Activated T-cell treated with anti-CD3 and anti-CD28 coated beads, Interleukin-2, amount 50 U/mL, for 72 hours (primary cell): ENCODE measurements at regions not wholly inside any gene's neighbourhood (a gene's known extent, or its start where the extent isn't known, plus 50 kb on each side); places are given as distances from the start of the nearest gene placed in this dataset.
"Not testable (repeated sequence)": the region's sequence is repeated elsewhere in the genome, so short reads cannot be mapped to it uniquely, and the experiment has no call there.

Experiments
- ATAC-seq, 2 donors: fragments of 150-1000 bp; cut with Tn5 transposase; replicated peaks in 1 of 2; 2 replicates each; pipeline ENCODE4 v1.10.0; 2021; ENCODE audit warnings: moderate library complexity in 2 of 2, mild to moderate bottlenecking in 1 of 2
- DNase-seq, 2 donors: peaks; one replicate each; pipeline ENCODE4 v3.0.0; 2021 to 2022; ENCODE audit warnings: mixed read lengths in 1 of 2
- H3K27ac Mint-ChIP-seq: one replicate; pipeline ENCODE4 v1.8.0; 2022; ENCODE audit warnings: mild to moderate bottlenecking, moderate library complexity, mixed read lengths
- H3K27me3 Mint-ChIP-seq: one replicate; pipeline ENCODE4 v1.8.0; 2022; ENCODE audit warnings: low read depth, mixed read lengths
- H3K36me3 Mint-ChIP-seq, 2 donors: one replicate each; pipeline ENCODE4 v1.8.0; 2022; ENCODE audit warnings: mixed read lengths in 2 of 2, mild to moderate bottlenecking in 1 of 2; ENCODE audit not compliant: insufficient read depth in 2 of 2
- H3K4me1 Mint-ChIP-seq: one replicate; pipeline ENCODE4 v1.8.0; 2022; ENCODE audit warnings: low read depth, mixed read lengths
- H3K4me3 Mint-ChIP-seq, 2 donors: one replicate each; pipeline ENCODE4 v1.8.0; 2022; ENCODE audit warnings: mild to moderate bottlenecking in 2 of 2, mixed read lengths in 2 of 2, moderate library complexity in 2 of 2
- H3K9me3 Mint-ChIP-seq, 2 donors: one replicate each; pipeline ENCODE4 v1.8.0; 2022; ENCODE audit warnings: mixed read lengths in 2 of 2

GRCh38 chr6:76831299-76831698 is 632.0 kb downstream of the HTR1B start:
- no peaks in the 10 kb centered on the region for H3K27me3 Mint-ChIP-seq
- H3K9me3 Mint-ChIP-seq = peaks cover 2 to 4% of the 10 kb centered on the region in 2 donors
- DNase-seq = no peak
- H3K36me3 Mint-ChIP-seq = no peaks in the 10 kb centered on the region
- no peaks in the 10 kb centered on the region for H3K4me1 Mint-ChIP-seq
- H3K27ac Mint-ChIP-seq = no peak overlapping the region
- no peak overlapping the region for H3K4me3 Mint-ChIP-seq
- no peak for ATAC-seq

- H3K4me1 Mint-ChIP-seq, ATAC-seq, DNase-seq, H3K27ac Mint-ChIP-seq, H3K4me3 Mint-ChIP-seq, H3K36me3 Mint-ChIP-seq, H3K27me3 Mint-ChIP-seq: not testable (repeated sequence)
- H3K9me3 Mint-ChIP-seq = peaks cover 15 to 21% of the 10 kb centered on the region in 2 donors
Observed at GRCh38 chr6:76823578-76823977, 639.7 kb downstream of the HTR1B start.

GRCh38 chr6:76818451-76818850 is 644.8 kb downstream of the HTR1B start:
- ATAC-seq = no peak
- Mint-ChIP-seq H3K27ac (no peak overlapping the region), H3K36me3 (no peaks in the 10 kb centered on the region), H3K27me3 (no peaks in the 10 kb centered on the region), H3K4me3 (no peak overlapping the region), H3K9me3 (peaks cover 10 to 12% of the 10 kb centered on the region in 2 donors), H3K4me1 (no peaks in the 10 kb centered on the region)
- DNase-seq = no peak

- ATAC-seq = no peak
- H3K36me3 Mint-ChIP-seq = no peaks in the 10 kb centered on the region
Observed at GRCh38 chr6:76817429-76817828, 645.9 kb downstream of the HTR1B start.

GRCh38 chr6:76814496-76815458 is 648.5 kb downstream of the HTR1B start:
- DNase-seq (no peak), ATAC-seq (no peak)
- Mint-ChIP-seq H3K27ac (no peak overlapping the region), H3K9me3 (peaks cover 0 to 5% of the 10 kb centered on the region in 2 donors), H3K4me1 (no peaks in the 10 kb centered on the region), H3K4me3 (no peak overlapping the region), H3K36me3 (no peaks in the 10 kb centered on the region), H3K27me3 (no peaks in the 10 kb centered on the region)

More at GRCh38 chr6:76817429-76817828, 645.9 kb downstream of the HTR1B start:
- H3K4me1 Mint-ChIP-seq = no peaks in the 10 kb centered on the region
- no peak overlapping the region for H3K4me3 Mint-ChIP-seq
- peaks cover 3 to 13% of the 10 kb centered on the region in 2 donors for H3K9me3 Mint-ChIP-seq
- no peaks in the 10 kb centered on the region for H3K27me3 Mint-ChIP-seq
- H3K27ac Mint-ChIP-seq = no peak overlapping the region
- DNase-seq = no peak

GRCh38 chr6:76810286-76810685 is 653.0 kb downstream of the HTR1B start:
- no peak for DNase-seq
- Mint-ChIP-seq H3K27me3 (no peaks in the 10 kb centered on the region), H3K4me3 (no peak overlapping the region), H3K27ac (no peak overlapping the region), H3K9me3 (peaks cover 2 to 8% of the 10 kb centered on the region in 2 donors), H3K4me1 (no peaks in the 10 kb centered on the region), H3K36me3 (no peaks in the 10 kb centered on the region)
- ATAC-seq = no peak

GRCh38 chr6:76803038-76803580 is 660.2 kb downstream of the HTR1B start:
- no peak overlapping the region for H3K27ac Mint-ChIP-seq
- ATAC-seq (no peak), DNase-seq (no peak)
- no peaks in the 10 kb centered on the region for H3K36me3 Mint-ChIP-seq
- H3K4me3 Mint-ChIP-seq = no peak overlapping the region
- H3K9me3 Mint-ChIP-seq = peaks cover 8 to 9% of the 10 kb centered on the region in 2 donors
- H3K4me1 Mint-ChIP-seq = no peaks in the 10 kb centered on the region
- H3K27me3 Mint-ChIP-seq = no peaks in the 10 kb centered on the region

- H3K36me3 Mint-ChIP-seq = peaks cover 0 to 2% of the 10 kb centered on the region in 2 donors
- H3K9me3 Mint-ChIP-seq = peaks cover 0 to 7% of the 10 kb centered on the region in 2 donors
- H3K27me3 Mint-ChIP-seq = no peaks in the 10 kb centered on the region
- no peak overlapping the region for H3K27ac Mint-ChIP-seq
- DNase-seq (no peak), ATAC-seq (no peak)
- H3K4me1 Mint-ChIP-seq = no peaks in the 10 kb centered on the region
- H3K4me3 Mint-ChIP-seq = no peak overlapping the region
Observed at GRCh38 chr6:76792394-76792793, 670.9 kb downstream of the HTR1B start.

- ATAC-seq = no peak
- H3K27ac Mint-ChIP-seq = no peak overlapping the region
- H3K4me1 Mint-ChIP-seq = no peaks in the 10 kb centered on the region
- peaks cover 0 to 5% of the 10 kb centered on the region in 2 donors for H3K9me3 Mint-ChIP-seq
- no peak overlapping the region for H3K4me3 Mint-ChIP-seq
- peaks cover 0 to 2% of the 10 kb centered on the region in 2 donors for H3K36me3 Mint-ChIP-seq
- no peak for DNase-seq
- H3K27me3 Mint-ChIP-seq = no peaks in the 10 kb centered on the region
Observed at GRCh38 chr6:76790881-76791280, 672.4 kb downstream of the HTR1B start.

GRCh38 chr6:76790045-76790796 is 673.1 kb downstream of the HTR1B start:
- H3K9me3 Mint-ChIP-seq = peaks cover under 1 to 6% of the 10 kb centered on the region in 2 donors
- H3K36me3 Mint-ChIP-seq = peaks cover 0 to 2% of the 10 kb centered on the region in 2 donors
- H3K4me3 Mint-ChIP-seq = no peak overlapping the region
- H3K27me3 Mint-ChIP-seq = no peaks in the 10 kb centered on the region
- DNase-seq = no peak
- H3K4me1 Mint-ChIP-seq = no peaks in the 10 kb centered on the region
- no peak overlapping the region for H3K27ac Mint-ChIP-seq
- ATAC-seq = no peak

- H3K27ac Mint-ChIP-seq = no peak overlapping the region
- no peak for DNase-seq
- H3K9me3 Mint-ChIP-seq = peaks cover 2 to 10% of the 10 kb centered on the region in 2 donors
- peaks cover 0 to 2% of the 10 kb centered on the region in 2 donors for H3K36me3 Mint-ChIP-seq
- H3K4me1 Mint-ChIP-seq = no peaks in the 10 kb centered on the region
- no peak for ATAC-seq
- no peak overlapping the region for H3K4me3 Mint-ChIP-seq
- H3K27me3 Mint-ChIP-seq = no peaks in the 10 kb centered on the region
Observed at GRCh38 chr6:76789580-76789979, 673.7 kb downstream of the HTR1B start.

- no peaks in the 10 kb centered on the region for H3K4me1 Mint-ChIP-seq
- DNase-seq (no peak), ATAC-seq (no peak)
- no peaks in the 10 kb centered on the region for H3K27me3 Mint-ChIP-seq
- H3K27ac Mint-ChIP-seq = no peak overlapping the region
- peaks cover 9 to 16% of the 10 kb centered on the region in 2 donors for H3K9me3 Mint-ChIP-seq
- H3K36me3 Mint-ChIP-seq = peaks cover 0 to 2% of the 10 kb centered on the region in 2 donors
- no peak overlapping the region for H3K4me3 Mint-ChIP-seq
Observed at GRCh38 chr6:76788155-76788554, 675.1 kb downstream of the HTR1B start.

GRCh38 chr6:76779068-76779467 is 684.2 kb downstream of the HTR1B start:
- no peak overlapping the region for H3K4me3 Mint-ChIP-seq
- no peaks in the 10 kb centered on the region for H3K4me1 Mint-ChIP-seq
- no peaks in the 10 kb centered on the region for H3K36me3 Mint-ChIP-seq
- no peaks in the 10 kb centered on the region for H3K27me3 Mint-ChIP-seq
- no peak overlapping the region for H3K27ac Mint-ChIP-seq
- no peak for DNase-seq
- ATAC-seq = no peak
- H3K9me3 Mint-ChIP-seq = peaks cover 4 to 7% of the 10 kb centered on the region in 2 donors
